PC-3 (cell line): ENCODE measurements at regions not wholly inside any gene's neighbourhood (a gene's known extent, or its start where the extent isn't known, plus 50 kb on each side); places are given as distances from the start of the nearest gene placed in this dataset.
"Not testable (repeated sequence)": the region's sequence is repeated elsewhere in the genome, so short reads cannot be mapped to it uniquely, and the experiment has no call there.

ENCODE experiments used
- ATAC-seq: fragments of 200-7000 bp; cut with Tn5 transposase; 2 replicates; pipeline ENCODE4 v1.9.1; 2020; ENCODE audit warnings: mild to moderate bottlenecking, moderate library complexity
- BruUV-seq: library from RNA; stranded (reverse); fragments of 400-500 nt; replicated peaks from 2 replicates; lab custom pipeline; 2021; lab: Mats Ljungman, UMichigan
- CTCF ChIA-PET: fragments of 300-600 bp; sonication (Branson Sonifier 250); formaldehyde crosslinking; loops from one replicate; lab custom pipeline; 2022; ENCODE audit warnings: antibody characterized with exemption; lab: Charles Lee
- POLR2A ChIA-PET: fragments of 300-600 bp; sonication (Branson Sonifier 250); formaldehyde crosslinking; loops from one replicate; lab custom pipeline; 2022; ENCODE audit warnings: antibody characterized with exemption; ENCODE audit not compliant: unreplicated experiment; lab: Charles Lee
- DNase-seq: peaks from one replicate; pipeline ENCODE4 v3.0.0-alpha.2; 2015
- H2AFZ ChIP-seq: fragments of 300-600 bp; sonication (generic); 2 replicates; pipeline ENCODE4 v1.6.0; 2016; ENCODE audit warnings: antibody characterized with exemption, low read length
- H3F3A ChIP-seq: fragments of 300-600 bp; sonication (generic); one replicate; pipeline ENCODE4 v1.6.0; 2017; ENCODE audit warnings: antibody characterized with exemption, low read length, control low read depth, mild to moderate bottlenecking; ENCODE audit not compliant: unreplicated experiment
- H3K27ac ChIP-seq: fragments of 300-600 bp; sonication (generic); 2 replicates; pipeline ENCODE4 v1.5.1; 2016; ENCODE audit warnings: mild to moderate bottlenecking, low read length
- H3K27me3 ChIP-seq: fragments of 300-600 bp; sonication (generic); 2 replicates; pipeline ENCODE4 v1.6.1; 2016; ENCODE audit warnings: low read length, mixed read lengths
- H3K36me3 ChIP-seq: fragments of 300-600 bp; sonication (generic); 2 replicates; pipeline ENCODE4 v1.6.1; 2016; ENCODE audit warnings: low read depth, mixed run types, low read length, mixed read lengths
- H3K4me1 ChIP-seq: fragments of 300-600 bp; sonication (generic); 2 replicates; pipeline ENCODE4 v1.5.1; 2016; ENCODE audit warnings: low read length; ENCODE audit not compliant: insufficient read depth
- H3K4me2 ChIP-seq: fragments of 300-600 bp; sonication (generic); 2 replicates; pipeline ENCODE4 v1.6.0; 2016; ENCODE audit warnings: low read length
- H3K4me3 ChIP-seq: fragments of 300-600 bp; sonication (generic); 2 replicates; pipeline ENCODE4 v1.5.1; 2016; ENCODE audit warnings: mild to moderate bottlenecking, low read length, mixed read lengths
- H3K79me2 ChIP-seq: fragments of 300-600 bp; sonication (generic); 2 replicates; pipeline ENCODE4 v1.6.1; 2017; ENCODE audit warnings: low read length, mixed read lengths
- H3K9ac ChIP-seq: fragments of 300-600 bp; sonication (generic); 2 replicates; pipeline ENCODE4 v1.6.0; 2016; ENCODE audit warnings: mild to moderate bottlenecking, low read length
- H3K9me2 ChIP-seq: fragments of 300-600 bp; sonication (generic); replicated peaks from 2 replicates; pipeline ENCODE4 v1.6.1; 2016; ENCODE audit warnings: mixed run types, low read length, mixed read lengths
- H3K9me3 ChIP-seq: fragments of 300-600 bp; sonication (generic); 2 replicates; pipeline ENCODE4 v1.6.1; 2016; ENCODE audit warnings: low read length, mixed read lengths
- H4K20me1 ChIP-seq: fragments of 300-600 bp; sonication (generic); 2 replicates; pipeline ENCODE4 v1.6.1; 2016; ENCODE audit warnings: low read length, mixed read lengths
- CTCF ChIP-seq: fragments of 300-600 bp; sonication (generic); conservative IDR thresholded peaks from 2 replicates; pipeline ENCODE4 v1.5.1; 2017; ENCODE audit warnings: antibody characterized with exemption, low read depth, mild to moderate bottlenecking, low read length
- EZH2 ChIP-seq: fragments of 300-600 bp; sonication (generic); IDR thresholded peaks from one replicate; pipeline ENCODE4 v1.6.1; 2017; ENCODE audit warnings: antibody characterized with exemption, mild to moderate bottlenecking, low read length; ENCODE audit not compliant: unreplicated experiment
- EZH2phosphoT487 ChIP-seq: fragments of 300-600 bp; sonication (generic); IDR thresholded peaks from 2 replicates; pipeline ENCODE4 v1.6.1; 2018; ENCODE audit warnings: mild to moderate bottlenecking, antibody characterized with exemption, low read length, borderline replicate concordance
- intact Hi-C: fragments of 100-400 bp; cut with micrococcal nuclease; formaldehyde crosslinking; loops from 2 replicates; pipeline ENCODE4 v1.9.0; 2023

- H3K4me2 ChIP-seq: no peak overlapping the region
- 0 out of 2 replicates have a peak, but pooled peaks cover 9% of the 10 kb centered on the region for H3K79me2 ChIP-seq
- H2AFZ ChIP-seq: no peak overlapping the region
- no peaks in the 10 kb centered on the region for H3K9me3 ChIP-seq
- no peak overlapping the region for H3K9ac ChIP-seq
- H3K27ac ChIP-seq: no peak overlapping the region
- no peaks in the 10 kb centered on the region for H3K27me3 ChIP-seq
- no TSS peak for BruUV-seq
- H3F3A ChIP-seq: no peaks in the 10 kb centered on the region
- no peak for ATAC-seq
- ChIA-PET CTCF (no interaction called here), POLR2A (no interaction called here)
- no peak for DNase-seq
- no peaks in the 10 kb centered on the region for H3K36me3 ChIP-seq
- H3K4me1 ChIP-seq: no peaks in the 10 kb centered on the region
- TF ChIP-seq EZH2: no peak
- no peak for TF ChIP-seq EZH2phosphoT487
- TF ChIP-seq CTCF: no peak
- no peak overlapping the region for H3K4me3 ChIP-seq
- intact Hi-C loops: no loop called here
- H3K9me2 ChIP-seq: no peaks in the 10 kb centered on the region
- H4K20me1 ChIP-seq: 0 out of 2 replicates have a peak, but pooled peaks cover 4% of the 10 kb centered on the region
These were observed 154.0 kb downstream of the LIPI start for GRCh38 chr21:14056771-14057191.

DNA sequence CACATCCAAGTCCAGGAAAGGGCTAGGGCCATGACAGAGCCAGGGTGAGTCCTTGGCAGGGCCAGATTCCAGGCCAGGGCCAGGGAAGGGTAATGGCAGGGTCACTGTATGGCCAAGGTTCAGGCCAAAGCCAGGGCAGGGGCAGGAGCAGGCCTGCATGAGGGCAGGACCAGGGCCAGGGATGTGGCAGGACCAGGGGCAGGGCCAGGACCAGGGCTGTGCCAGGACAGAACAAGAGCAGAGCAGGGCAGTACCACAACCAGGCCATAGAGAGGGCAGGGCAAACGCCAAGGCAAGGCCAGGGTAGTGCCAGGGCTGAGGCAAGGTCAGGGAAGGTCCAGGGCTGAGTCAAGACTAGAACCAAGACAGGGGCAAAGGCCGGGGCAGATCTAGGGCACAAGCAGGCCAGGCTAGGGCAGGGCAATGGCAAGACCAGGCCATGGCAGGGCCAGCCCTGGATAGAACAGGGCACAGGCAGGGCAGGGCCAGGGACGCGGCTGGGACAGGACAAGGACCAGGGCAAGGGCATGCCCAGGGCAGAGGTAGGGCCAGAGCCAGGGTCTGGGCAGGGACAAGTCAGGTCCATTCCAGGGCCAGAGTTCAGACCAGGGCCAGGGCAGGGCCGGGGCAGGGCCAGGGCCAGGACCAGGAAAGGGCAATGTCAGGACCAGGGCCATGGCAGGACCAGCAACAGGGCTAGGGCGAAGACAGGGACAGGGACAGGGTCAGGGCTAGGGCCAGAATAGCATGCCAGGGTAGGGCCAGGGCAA, 154.8 kb downstream of the LIPI start:
- H3K27ac ChIP-seq, H3K36me3 ChIP-seq, H3K4me1 ChIP-seq, H3F3A ChIP-seq, DNase-seq, ATAC-seq, H4K20me1 ChIP-seq, CTCF ChIA-PET, POLR2A ChIA-PET, H3K9me3 ChIP-seq, H3K4me2 ChIP-seq, H3K4me3 ChIP-seq, BruUV-seq, H3K9me2 ChIP-seq, H3K79me2 ChIP-seq, H3K9ac ChIP-seq, H3K27me3 ChIP-seq, intact Hi-C loops, H2AFZ ChIP-seq: not testable (repeated sequence)

DNA sequence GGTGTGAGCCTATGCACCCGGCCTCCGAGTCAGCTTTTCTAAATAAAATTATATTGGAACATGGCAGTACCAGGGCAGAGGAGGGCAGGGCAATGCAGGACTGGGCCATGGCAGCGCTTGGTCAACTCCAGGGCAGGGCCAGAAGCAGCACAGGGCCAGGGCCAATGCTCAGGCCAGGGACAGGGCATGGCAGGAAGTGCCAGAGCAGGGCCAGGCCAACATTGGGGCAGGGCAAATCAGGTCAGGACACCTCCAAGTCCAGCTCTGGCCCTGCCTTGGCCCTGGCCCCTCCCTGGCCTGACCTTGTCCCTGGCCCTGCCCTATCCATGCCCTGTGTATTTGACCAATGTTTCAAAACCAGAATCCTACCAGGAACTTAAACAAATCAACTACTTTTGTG, 156.1 kb downstream of the LIPI start:
- Histone ChIP-seq H3K4me2 (no peak overlapping the region), H3K27me3 (no peaks in the 10 kb centered on the region), H3K9me2 (no peaks in the 10 kb centered on the region), H3K9me3 (no peaks in the 10 kb centered on the region), H2AFZ (no peak overlapping the region), H3F3A (no peaks in the 10 kb centered on the region), H4K20me1 (0 out of 2 replicates have a peak, but pooled peaks cover 4% of the 10 kb centered on the region), H3K79me2 (0 out of 2 replicates have a peak, but pooled peaks cover 9% of the 10 kb centered on the region), H3K27ac (no peak overlapping the region), H3K36me3 (no peaks in the 10 kb centered on the region), H3K9ac (no peak overlapping the region), H3K4me1 (no peaks in the 10 kb centered on the region), H3K4me3 (no peak overlapping the region)
- DNase-seq (no peak), ATAC-seq (no peak)
- CTCF ChIA-PET: no interaction called here
- POLR2A ChIA-PET: no interaction called here
- intact Hi-C loops: no loop called here
- BruUV-seq: no TSS peak
- no peak for TF ChIP-seq EZH2
- no peak for TF ChIP-seq CTCF
- no peak for TF ChIP-seq EZH2phosphoT487
